Omental fat pad (tissue), 3 donors: ENCODE measurements at regions not wholly inside any gene's neighbourhood (a gene's known extent, or its start where the extent isn't known, plus 50 kb on each side); places are given as distances from the start of the nearest gene placed in this dataset.

Source experiments
- ATAC-seq: fragments of 150-250 bp; one replicate; pipeline ENCODE4 v1.9.1; 2016; ENCODE audit warnings: mild to moderate bottlenecking, moderate library complexity; ENCODE audit not compliant: low FRiP score
- DNase-seq: peaks from one replicate; pipeline ENCODE4 v3.0.0-alpha.2; 2019; ENCODE audit warnings: low spot score
- TF ChIP-seq, protein P1 (sequence below), 3 donors: fragments of 450-650 bp; IDR thresholded peaks; one replicate each; pipeline ENCODE4 v1.5.1; 2016 to 2017; ENCODE audit warnings: antibody characterized with exemption in 3 of 3, mild to moderate bottlenecking in 3 of 3, moderate library complexity in 2 of 3

DNA sequence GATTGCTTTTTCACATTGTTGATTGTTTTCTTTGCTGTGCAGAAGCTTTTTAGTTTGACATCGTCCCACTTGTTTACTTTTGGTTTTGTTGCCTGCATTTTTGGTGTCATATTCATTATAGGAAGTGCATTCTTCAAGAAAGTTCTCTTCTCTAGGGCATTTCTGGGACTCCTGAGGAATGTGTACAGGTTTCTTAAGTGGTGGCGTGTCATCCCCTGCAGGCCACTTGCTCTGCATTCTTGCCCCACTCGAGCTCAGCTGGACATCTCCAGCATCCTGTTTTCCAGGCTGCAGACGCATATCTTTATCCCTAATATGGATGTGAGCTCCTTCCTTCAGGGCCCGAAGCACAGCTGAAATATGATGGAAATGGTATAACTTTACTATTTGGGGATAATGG is 255.6 kb upstream of the HABP2 start:
- ATAC-seq: no peak
- TF ChIP-seq, protein P1, sequence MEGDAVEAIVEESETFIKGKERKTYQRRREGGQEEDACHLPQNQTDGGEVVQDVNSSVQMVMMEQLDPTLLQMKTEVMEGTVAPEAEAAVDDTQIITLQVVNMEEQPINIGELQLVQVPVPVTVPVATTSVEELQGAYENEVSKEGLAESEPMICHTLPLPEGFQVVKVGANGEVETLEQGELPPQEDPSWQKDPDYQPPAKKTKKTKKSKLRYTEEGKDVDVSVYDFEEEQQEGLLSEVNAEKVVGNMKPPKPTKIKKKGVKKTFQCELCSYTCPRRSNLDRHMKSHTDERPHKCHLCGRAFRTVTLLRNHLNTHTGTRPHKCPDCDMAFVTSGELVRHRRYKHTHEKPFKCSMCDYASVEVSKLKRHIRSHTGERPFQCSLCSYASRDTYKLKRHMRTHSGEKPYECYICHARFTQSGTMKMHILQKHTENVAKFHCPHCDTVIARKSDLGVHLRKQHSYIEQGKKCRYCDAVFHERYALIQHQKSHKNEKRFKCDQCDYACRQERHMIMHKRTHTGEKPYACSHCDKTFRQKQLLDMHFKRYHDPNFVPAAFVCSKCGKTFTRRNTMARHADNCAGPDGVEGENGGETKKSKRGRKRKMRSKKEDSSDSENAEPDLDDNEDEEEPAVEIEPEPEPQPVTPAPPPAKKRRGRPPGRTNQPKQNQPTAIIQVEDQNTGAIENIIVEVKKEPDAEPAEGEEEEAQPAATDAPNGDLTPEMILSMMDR (IDR thresholded peaks at IDR 0.05): no peak
- no peak for DNase-seq

DNA sequence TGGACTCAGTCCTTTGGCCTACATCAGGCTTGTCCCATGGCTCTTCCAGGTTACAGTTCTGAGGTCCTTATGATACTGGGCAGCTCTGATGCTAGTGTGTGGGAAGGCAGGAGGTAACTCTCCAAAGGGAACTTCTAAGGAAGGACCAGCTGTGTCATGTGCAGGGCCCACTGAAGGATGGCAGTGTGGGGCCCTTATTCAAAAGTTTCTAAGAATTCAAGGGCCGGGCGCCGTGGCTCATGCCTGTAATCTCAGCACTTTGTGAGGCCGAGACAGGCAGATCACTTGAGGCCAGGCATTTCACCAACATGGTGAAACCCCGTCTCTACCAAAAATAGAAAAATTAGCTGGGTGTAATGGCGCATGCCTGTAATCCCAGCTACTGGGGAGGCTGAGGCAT is 254.2 kb upstream of the HABP2 start:
- TF ChIP-seq, protein P1 (IDR thresholded peaks at IDR 0.05): no peak
- ATAC-seq (no peak), DNase-seq (no peak)

DNA sequence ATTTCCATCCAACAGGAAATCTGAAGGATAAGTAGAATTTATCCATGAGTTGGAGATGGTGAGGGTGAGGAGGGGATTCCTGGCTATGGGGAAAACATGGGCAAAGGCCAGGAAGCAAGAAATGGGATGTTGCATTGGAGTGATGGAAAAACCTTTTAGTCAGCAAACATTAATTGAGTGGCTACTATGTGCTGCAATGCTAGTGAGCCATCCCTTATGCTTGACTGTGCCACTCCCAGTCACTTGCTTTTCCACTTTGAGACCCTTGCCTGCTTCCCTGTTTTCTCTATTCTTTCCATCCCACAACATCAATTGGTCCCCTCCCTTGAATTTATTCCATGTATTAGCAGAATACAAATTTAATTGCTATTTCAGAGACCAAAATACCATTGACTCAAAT is 252.7 kb upstream of the HABP2 start:
- TF ChIP-seq, protein P1 (IDR thresholded peaks at IDR 0.05): no peak
- DNase-seq (no peak), ATAC-seq (no peak)

DNA sequence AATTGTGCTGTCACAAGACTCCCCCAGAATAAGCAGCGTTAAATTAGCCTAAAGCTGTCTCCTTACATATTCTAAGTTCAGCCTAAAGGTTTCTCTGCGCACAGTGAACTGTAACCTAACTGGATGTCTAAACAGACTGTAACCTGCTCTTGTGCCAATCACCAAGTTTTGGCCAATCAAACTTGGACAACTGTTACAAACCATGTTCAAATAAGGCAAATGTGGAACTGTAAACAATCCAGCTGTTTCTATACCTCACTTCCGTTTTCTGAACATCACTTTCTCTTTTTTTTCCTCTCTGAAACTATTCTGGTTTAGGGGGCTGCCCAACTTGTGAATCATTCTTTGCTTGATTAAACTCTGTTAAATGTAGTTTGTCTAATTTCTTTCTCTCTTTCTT is 252.2 kb upstream of the HABP2 start:
- no peak for DNase-seq
- no peak for ATAC-seq
- TF ChIP-seq, protein P1 (IDR thresholded peaks at IDR 0.05): no peak

DNA sequence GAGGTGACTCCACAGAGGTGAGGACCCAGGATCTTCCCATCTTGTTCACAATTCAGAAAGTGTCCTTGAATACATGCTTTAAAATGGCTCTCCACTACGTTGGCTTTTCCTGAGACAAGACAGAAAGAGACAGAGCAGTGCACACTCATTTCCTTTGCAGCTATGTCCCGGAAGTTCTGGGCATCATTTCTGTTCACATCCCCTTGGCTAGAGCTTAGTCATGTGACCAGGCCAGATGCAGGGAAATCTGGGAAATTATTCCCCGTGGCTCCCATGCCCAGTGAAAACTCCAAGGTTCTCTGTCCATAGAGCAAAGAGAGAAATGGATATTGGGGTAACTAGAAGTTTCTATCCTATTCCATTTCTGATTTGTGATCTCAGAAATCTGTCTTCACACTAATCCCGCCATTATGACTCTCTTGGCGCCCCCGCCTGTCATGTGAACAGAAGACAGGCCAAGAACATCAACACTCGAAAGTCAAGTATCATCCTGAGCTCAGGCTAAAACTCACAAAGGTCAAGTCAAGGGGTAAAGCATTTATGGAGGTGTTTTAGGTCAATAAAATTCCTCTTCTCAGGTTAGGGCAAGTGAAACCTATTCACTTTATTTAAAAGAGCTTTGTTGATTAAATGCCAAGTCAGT is 251.4 kb upstream of the HABP2 start:
- DNase-seq: no peak
- TF ChIP-seq, protein P1 (IDR thresholded peaks at IDR 0.05): no peak
- no peak for ATAC-seq

DNA sequence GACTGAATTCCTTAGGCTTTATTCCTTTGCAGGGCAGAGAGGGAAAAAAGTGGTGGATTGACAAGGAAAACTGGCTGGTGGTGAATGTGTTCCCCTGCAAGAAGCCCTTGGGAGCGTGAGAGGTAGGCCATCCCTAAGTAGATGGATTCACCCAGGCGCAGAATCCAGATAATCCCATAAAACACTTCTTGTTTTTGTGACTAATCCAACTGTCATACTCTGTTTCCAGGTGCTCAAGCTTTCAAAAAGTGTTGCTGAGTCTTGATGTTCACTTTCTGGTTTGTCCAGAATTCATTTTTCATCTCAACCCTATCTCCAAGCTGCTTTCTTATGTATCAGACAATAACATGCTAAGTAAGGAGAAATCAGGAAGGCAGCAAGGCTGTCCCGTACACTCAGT is 250.8 kb upstream of the HABP2 start:
- TF ChIP-seq, protein P1 (IDR thresholded peaks at IDR 0.05): no peak
- DNase-seq (no peak), ATAC-seq (no peak)

DNA sequence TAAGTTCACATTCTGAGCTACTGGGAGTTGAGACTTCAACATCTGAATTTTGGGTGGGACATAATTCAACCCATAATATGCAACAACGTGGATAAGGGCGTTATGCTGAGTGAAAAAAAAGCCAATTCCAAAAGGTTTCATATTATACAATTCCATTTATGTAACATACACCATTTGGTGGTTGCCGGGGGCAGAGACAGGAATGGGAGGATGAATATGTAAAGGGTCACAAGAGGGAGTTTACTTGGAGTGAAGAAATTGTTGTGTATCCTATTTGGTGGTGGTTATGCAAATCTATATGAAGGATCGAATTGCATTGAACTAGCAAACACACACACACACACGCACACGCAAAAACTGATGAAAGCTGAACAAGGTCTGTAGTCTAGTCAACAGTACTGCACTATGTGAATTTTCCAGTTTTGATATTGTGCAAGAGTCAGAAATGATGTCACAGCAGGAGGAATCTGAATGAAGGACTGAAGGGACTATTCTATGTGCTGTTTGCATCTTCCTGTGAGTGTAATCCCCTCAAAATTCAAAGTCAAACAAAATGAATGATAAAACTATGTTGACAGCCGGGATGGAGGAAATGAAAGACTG is 249.2 kb upstream of the HABP2 start:
- TF ChIP-seq, protein P1 (IDR thresholded peaks at IDR 0.05): no peak
- DNase-seq (no peak), ATAC-seq (no peak)
